GM19328 (cell line): ENCODE measurements at regions not wholly inside any gene's neighbourhood (a gene's known extent, or its start where the extent isn't known, plus 50 kb on each side); places are given as distances from the start of the nearest gene placed in this dataset.

ENCODE experiments used
- ATAC-seq: cut with Tn5 transposase; IDR thresholded peaks from one replicate; pipeline ENCODE4 v1.9.1; 2021; ENCODE audit warnings: mild to moderate bottlenecking, moderate library complexity; ENCODE audit not compliant: unreplicated experiment

GRCh38 chr13:50713523-50714248 lies 129.8 kb downstream of the DLEU7 start:
- peak; percentile 70 for ATAC-seq

DNA sequence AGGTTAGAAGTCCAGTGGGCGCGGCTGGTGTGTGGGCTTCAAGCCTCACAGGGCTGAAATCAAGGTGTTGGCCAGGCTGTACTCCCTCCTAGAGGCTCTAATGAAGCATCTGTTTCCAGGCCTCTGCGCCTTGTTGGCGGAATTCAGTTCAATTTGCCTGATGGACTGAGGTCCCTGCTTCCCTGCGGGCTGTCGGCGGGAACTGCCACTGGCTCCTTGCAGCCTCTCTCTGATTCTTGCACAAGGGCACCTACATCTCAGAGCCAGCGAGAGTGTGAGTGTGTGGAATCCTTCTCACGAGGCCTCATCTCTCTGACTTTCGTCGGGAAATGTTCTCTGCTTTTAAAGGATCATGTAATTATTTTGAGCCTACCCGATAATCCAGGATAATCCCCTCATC lies 128.6 kb downstream of the DLEU7 start:
- no peak for ATAC-seq

- ATAC-seq: no peak
Measured at GRCh38 chr13:50715402-50716146, 127.9 kb downstream of the DLEU7 start.

GRCh38 chr13:50720861-50721671 lies 122.4 kb downstream of the DLEU7 start:
- no peak for ATAC-seq

DNA sequence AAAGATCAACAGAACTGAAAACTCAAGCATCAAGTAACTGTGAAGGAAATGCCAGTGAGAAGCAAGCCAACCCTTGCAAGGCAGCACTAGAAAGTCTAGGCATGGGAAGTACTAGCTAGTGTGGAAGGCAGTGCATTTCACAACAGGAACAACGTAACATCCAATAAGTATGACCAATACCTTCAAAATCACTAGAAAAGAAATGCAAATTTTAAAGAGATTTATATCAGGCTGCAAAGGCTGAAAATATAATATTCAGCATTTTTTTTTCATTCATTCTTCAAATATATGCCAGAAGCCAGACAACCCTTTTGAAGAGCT lies 121.9 kb downstream of the DLEU7 start:
- ATAC-seq: no peak

GRCh38 chr13:50722440-50723125 lies 120.9 kb downstream of the DLEU7 start:
- ATAC-seq: no peak

GRCh38 chr13:50724438-50724837 lies 119.1 kb downstream of the DLEU7 start:
- no peak for ATAC-seq

GRCh38 chr13:50724913-50725312 lies 118.6 kb downstream of the DLEU7 start:
- no peak for ATAC-seq

- no peak for ATAC-seq
Measured at GRCh38 chr13:50726164-50726563, 117.3 kb downstream of the DLEU7 start.

DNA sequence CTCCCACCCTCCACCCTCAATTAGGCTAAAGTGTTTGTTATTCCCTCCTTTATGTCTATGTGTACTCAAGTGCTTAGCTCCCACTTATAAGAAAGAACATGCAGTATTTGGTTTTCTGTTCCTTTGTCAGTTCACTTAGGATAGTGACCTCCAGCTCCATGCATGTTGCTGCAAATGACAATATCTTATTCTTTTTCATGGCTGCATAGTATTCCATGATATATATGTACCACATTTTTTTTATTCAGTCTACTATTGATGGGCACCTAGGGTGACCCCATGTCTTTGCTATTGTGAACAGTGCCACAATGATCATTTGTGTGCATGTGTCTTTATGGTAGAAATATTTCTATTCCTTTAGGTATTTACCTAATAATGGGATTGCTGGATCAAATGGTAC lies 114.3 kb downstream of the DLEU7 start:
- no peak for ATAC-seq

DNA sequence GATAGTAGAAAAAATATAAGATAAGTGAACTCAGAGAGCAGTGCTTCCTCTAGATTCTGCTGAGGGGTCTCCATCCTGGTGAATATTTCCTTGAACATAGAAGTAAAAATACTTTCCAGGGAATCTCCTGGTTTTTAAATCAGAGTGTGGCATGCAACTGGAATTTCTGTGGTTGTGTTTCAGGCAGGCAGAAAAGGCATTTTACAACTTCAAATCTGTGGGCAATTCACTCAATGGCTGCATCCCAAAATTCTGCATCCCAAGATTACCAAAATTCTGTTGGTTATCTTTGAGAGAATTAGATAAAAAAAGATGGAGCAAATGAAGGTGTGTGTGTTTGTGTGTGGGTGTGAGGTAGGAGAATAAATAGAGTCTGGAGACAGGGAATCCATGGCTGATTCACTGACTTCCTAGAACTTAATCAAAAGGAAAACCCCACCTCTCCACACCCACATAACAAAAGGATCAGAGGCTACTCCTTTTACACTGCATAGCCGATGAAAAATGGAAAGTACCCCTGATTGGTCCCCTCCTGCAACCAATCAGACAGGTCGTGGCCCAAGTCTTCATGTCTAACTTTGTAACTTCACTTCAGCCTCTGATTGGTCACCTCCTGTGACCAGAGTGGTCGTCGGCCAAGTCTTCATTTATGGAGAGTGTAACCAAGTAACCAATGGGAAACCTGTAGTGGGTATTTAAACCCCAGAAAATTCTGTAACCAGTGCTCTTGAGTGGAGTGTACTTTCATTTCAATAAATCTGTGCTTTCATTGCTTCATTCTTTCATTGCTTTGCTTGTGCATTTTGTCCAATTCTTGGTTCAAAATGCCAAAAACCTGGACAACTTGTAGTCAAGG lies 112.8 kb downstream of the DLEU7 start:
- no peak for ATAC-seq

GRCh38 chr13:50731400-50731799 lies 112.1 kb downstream of the DLEU7 start:
- no peak for ATAC-seq

GRCh38 chr13:50732712-50733111 lies 110.8 kb downstream of the DLEU7 start:
- no peak for ATAC-seq

GRCh38 chr13:50733392-50733791 lies 110.1 kb downstream of the DLEU7 start:
- ATAC-seq: no peak

DNA sequence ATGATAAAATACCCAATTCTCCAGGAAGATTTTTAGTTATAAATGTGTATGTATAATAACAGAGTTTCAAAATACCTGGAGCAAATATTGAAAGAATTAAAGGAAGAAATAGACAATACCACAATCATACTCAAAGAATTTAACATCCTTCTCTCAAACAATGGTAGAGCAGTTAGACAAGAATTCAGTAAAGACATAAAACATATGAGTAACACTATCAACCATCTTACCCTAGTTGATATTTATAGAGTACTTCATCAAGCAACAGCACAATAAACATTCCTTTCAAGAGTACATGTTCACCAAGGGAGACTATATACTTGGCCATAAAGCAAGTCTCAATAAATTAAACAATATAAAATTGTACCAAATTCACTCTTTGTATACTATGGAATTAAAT lies 108.4 kb downstream of the DLEU7 start:
- ATAC-seq: no peak

- ATAC-seq: no peak
Measured at GRCh38 chr13:50740052-50740741, 103.3 kb downstream of the DLEU7 start.

DNA sequence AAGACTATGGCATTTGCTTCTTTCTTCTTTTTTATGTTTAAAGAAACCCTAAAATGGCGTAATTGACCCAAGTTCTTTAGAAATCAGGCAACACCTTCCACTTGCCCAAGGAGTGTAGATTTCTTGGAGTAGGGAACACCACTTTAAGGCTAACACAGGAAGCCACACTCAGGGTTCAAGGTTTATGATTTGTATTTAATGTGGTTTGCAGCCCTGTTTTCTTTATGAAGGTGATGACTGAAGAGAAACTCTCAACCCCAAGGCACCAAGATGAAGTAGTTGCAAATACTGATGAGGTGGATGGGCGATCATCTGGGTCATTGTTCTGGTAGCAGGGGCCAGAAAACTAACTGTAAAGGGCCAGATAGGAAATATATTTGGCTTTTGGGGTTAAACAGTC lies 101.1 kb downstream of the DLEU7 start:
- no peak for ATAC-seq

GRCh38 chr13:50742968-50743367 lies 100.5 kb downstream of the DLEU7 start:
- no peak for ATAC-seq

DNA sequence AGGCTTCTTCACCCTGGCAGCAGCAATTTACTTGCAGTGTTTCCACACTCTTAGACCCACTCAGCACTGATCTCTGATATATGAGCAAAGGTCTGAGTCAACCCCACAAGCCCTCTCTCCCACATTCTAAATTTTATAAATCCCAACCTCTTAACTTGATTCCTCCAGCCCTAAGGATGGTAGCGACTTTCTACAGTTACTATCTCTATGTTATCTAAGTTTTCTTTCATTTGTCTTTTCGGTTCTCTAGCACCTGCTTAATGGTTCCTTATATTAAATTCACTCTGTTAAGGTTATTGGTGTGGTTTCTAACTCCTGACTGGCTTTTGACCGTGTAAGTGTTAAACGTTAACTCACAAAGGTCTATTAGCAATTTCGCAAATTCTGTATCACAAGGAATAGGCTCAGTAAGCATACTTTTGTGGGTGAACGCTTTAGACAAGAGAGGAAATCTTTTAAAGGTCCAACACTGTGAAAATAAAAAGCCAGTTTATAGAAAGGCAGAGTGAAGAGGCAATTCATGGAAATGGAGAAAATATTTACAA lies 99.3 kb downstream of the DLEU7 start:
- no peak for ATAC-seq
